T-helper 1 cell treated with Interleukin-12 subunit alpha and Interleukin-12 subunit beta and Interleukin-4 antibody, amounts not matched to agents 30 μg/mL and 1 μg/mL, for 36 hours (primary cell): ENCODE measurements at regions not wholly inside any gene's neighbourhood (a gene's known extent, or its start where the extent isn't known, plus 50 kb on each side); places are given as distances from the start of the nearest gene placed in this dataset.
"Not testable (repeated sequence)": the region's sequence is repeated elsewhere in the genome, so short reads cannot be mapped to it uniquely, and the experiment has no call there.

Experiments
- H3K27ac Mint-ChIP-seq: one replicate; pipeline ENCODE4 v1.8.0; 2021; ENCODE audit warnings: mild to moderate bottlenecking, mixed read lengths
- H3K27me3 Mint-ChIP-seq: one replicate; pipeline ENCODE4 v1.8.0; 2021; ENCODE audit warnings: low read depth, mixed read lengths
- H3K36me3 Mint-ChIP-seq: one replicate; pipeline ENCODE4 v1.8.0; 2021; ENCODE audit warnings: low read depth, mixed read lengths
- H3K4me1 Mint-ChIP-seq: one replicate; pipeline ENCODE4 v1.8.0; 2021; ENCODE audit warnings: low read depth, mixed read lengths
- H3K4me3 Mint-ChIP-seq: one replicate; pipeline ENCODE4 v1.8.0; 2021; ENCODE audit warnings: mild to moderate bottlenecking, moderate library complexity, mixed read lengths
- H3K9me3 Mint-ChIP-seq: one replicate; pipeline ENCODE4 v1.8.0; 2021; ENCODE audit warnings: mixed read lengths

DNA sequence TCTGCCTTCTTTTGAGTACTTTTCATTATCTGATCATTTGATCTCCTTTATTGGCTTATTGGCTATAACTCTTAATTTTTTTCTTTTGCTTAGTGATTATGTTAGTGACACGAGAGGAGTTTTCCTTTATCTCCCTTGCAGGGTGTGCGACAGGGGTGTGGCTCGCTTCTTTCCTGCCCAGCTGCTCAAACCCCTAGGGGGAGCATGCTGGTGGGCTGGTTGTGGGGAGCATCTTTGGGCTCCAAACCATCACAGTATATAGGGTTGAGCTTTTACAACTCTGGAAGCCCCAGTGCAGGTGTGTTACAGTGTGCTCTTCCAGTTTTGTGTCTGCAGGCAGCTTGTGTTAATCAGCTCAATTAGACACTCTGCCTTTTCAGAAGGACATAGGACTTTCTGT, 357.0 kb upstream of the TMEFF2 start:
- Mint-ChIP-seq H3K27ac (no peak overlapping the region), H3K36me3 (no peaks in the 10 kb centered on the region), H3K27me3 (no peaks in the 10 kb centered on the region), H3K4me1 (no peaks in the 10 kb centered on the region), H3K9me3 (no peaks in the 10 kb centered on the region), H3K4me3 (no peak overlapping the region)

DNA sequence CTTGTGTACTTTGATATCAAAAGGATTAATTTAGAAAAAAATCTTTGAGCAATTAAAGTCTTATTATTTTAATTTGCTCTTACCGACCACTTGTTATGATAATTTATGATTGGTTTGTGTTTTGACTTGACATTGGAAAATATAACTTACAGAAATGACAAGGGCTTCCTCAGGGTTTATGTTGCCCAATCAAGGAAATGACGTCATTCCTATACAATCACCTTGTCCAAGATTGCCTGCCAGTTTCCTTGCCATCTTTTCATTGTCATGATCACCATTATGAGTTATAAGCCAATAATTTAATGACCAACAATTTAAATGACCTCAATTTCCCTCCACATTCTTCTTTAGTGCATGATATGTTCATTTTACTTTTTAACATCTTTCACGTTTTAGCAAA, 351.8 kb upstream of the TMEFF2 start:
- H3K27me3 Mint-ChIP-seq, result no peaks in the 10 kb centered on the region
- no peaks in the 10 kb centered on the region for H3K9me3 Mint-ChIP-seq
- no peaks in the 10 kb centered on the region for H3K36me3 Mint-ChIP-seq
- no peak overlapping the region for H3K27ac Mint-ChIP-seq
- no peaks in the 10 kb centered on the region for H3K4me1 Mint-ChIP-seq
- no peak overlapping the region for H3K4me3 Mint-ChIP-seq

DNA sequence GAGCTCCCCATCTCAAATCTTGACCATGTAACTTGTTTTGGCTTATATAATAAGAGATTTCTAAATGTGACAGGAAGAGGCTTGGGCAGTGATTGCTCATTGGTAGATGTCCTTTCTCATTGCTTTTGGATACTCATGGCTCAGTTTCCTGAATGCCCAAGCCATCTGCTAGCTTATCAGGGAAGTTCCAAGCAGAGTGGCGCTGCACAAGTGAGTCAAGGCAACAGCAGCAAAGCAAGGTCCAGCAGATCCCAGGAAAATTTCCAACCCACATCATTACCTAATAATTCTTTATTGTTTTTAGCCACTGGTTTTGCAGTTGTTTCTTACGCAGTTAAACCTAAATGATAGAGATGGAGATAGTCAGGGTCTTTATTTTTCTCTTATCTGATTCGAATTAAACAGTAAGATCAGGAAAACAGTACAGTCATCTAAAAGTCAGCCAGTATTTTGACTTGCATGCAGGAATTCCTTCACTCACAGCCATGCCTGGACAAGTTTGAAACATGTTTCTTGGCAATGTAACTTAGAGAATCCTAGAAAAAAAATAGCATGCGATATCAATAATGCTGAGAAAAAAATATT, 349.7 kb upstream of the TMEFF2 start:
- Mint-ChIP-seq H3K36me3 (no peaks in the 10 kb centered on the region), H3K27ac (no peak overlapping the region), H3K9me3 (no peaks in the 10 kb centered on the region), H3K4me1 (no peaks in the 10 kb centered on the region), H3K27me3 (no peaks in the 10 kb centered on the region), H3K4me3 (no peak overlapping the region)

DNA sequence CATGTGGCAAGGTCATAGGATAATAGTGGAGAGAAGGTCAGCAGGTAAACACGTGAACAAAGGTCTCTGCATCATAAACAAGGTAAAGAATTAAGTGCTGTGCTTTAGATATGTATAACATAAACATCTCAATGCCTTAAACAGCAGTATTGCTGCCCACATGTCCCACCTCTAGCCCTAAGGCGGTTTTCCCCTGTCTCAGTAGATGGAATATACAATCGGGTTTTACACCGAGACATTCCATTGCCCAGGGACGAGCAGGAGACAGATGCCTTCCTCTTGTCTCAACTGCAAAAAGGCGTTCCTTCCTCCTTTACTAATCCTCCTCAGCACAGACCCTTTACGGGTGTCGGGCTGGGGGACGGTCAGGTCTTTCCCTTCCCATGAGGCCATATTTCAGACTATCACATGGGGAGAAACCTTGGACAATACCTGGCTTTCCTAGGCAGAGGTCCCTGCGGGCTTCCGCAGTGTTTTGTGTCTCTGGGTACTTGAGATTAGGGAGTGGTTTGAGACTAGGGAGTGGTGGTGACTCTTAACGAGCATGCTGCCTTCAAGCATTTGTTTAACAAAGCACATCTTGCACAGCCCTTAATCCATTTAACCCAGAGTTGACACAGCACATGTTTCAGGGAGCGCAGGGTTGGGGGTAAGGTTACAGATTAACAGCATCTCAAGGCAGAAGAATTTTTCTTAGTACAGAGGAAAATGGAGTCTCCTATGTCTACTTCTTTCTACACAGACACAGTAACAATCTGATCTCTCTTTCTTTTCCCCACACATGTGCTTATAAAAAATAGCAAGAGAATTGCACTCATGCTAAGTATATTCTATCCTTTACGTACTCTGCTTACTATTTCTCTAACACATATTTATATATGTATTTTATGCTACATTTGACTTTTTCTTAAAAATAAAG, 347.7 kb upstream of the TMEFF2 start:
- not testable (repeated sequence) for H3K36me3 Mint-ChIP-seq, H3K27me3 Mint-ChIP-seq, H3K4me3 Mint-ChIP-seq, H3K27ac Mint-ChIP-seq, H3K9me3 Mint-ChIP-seq, H3K4me1 Mint-ChIP-seq

DNA sequence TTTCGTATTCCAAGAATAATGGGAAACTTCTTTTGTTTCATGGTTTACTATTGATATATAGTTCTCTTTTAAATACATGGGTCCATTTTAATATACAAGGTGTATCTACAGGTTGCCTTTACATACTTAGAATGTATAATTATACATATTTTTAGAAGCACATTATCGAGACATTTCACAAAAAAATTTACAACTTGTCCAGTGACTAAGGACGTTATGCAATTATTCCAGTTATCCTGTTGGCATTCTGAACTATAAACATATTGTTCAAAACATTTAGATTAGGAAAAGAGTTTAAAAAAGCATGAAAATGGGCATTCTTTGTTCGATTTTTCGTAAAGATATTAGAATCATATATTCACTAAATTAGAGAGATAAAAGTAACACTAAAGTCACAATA, 344.6 kb upstream of the TMEFF2 start:
- no peak overlapping the region for H3K4me3 Mint-ChIP-seq
- H3K27me3 Mint-ChIP-seq, result no peaks in the 10 kb centered on the region
- H3K27ac Mint-ChIP-seq, result no peak overlapping the region
- H3K4me1 Mint-ChIP-seq, result no peaks in the 10 kb centered on the region
- H3K36me3 Mint-ChIP-seq, result no peaks in the 10 kb centered on the region
- H3K9me3 Mint-ChIP-seq, result no peaks in the 10 kb centered on the region

DNA sequence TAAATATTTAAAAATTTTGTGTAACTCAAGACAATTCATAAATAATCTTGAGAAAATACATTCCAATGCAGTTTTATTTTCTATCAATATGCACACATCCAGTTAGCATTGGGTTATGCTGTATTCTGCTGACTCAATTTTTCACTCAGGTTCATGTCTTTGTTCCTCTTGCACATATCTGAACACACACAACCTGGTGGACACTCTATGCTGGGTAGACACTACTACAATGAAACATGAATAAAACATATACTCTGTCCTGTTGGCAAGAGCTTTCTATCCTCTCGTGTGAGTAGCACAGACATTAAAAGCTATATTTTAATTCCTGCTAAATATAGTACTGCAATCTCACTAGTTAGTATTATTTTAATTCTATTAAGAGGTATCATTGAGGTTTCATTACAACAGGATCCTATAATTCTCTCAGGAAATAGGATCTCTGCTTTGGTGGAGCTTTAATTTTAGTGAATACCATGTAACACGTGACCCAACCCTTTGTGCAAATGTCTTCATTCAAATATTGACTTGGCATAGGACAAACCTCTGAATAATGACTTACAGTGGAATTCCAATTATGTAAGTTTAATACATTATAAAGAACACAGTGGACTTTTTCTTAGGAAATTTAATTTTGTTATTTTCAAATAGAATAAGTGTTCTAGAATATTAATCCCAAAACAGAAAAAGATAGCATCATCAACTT, 342.3 kb upstream of the TMEFF2 start:
- H3K27me3 Mint-ChIP-seq, result no peaks in the 10 kb centered on the region
- H3K36me3 Mint-ChIP-seq, result no peaks in the 10 kb centered on the region
- no peak overlapping the region for H3K4me3 Mint-ChIP-seq
- no peaks in the 10 kb centered on the region for H3K4me1 Mint-ChIP-seq
- H3K27ac Mint-ChIP-seq, result no peak overlapping the region
- no peaks in the 10 kb centered on the region for H3K9me3 Mint-ChIP-seq

DNA sequence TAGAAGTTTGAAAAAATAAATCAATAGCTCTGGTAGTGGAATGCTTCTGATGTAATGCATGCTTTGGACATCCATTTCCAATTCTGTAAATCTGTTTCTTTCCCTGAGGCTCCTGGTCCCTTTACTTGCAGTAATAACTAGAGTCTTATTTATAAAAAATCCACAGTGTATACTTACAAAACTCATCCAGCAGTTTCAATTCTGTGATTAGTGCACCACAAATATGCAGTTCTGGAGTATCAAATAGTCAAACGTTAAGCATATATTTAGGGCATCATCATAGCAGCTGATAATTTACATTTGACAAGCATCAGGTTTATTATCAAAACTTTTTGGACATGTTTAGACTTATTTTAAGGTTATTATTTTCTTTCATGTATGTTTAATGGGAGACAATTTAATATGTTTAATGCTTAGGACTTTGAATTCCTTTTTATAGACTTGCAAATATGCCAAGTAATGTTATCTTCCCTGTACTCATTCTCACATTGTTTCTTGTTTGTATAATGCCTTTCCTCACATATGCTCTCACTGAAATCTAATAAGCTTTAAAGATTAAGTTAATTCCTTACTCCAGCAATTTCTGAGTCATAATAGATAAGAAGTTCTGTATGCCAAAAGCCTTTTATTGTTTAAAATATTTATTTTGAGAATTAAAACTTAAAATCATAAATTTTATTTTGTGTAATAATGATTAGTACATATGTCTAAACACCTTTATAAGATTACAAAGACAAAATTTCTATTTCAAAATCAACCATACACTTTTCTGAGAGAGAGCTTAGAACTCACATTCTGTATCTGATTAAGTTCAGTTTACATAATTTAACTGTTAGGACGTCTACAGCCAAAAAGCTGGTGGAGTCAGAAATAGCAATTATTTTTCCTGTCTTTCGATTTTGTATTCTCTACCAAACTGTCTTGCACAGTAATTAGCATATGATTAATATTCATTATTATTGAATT, 341.5 kb upstream of the TMEFF2 start:
- no peak overlapping the region for H3K4me3 Mint-ChIP-seq

DNA sequence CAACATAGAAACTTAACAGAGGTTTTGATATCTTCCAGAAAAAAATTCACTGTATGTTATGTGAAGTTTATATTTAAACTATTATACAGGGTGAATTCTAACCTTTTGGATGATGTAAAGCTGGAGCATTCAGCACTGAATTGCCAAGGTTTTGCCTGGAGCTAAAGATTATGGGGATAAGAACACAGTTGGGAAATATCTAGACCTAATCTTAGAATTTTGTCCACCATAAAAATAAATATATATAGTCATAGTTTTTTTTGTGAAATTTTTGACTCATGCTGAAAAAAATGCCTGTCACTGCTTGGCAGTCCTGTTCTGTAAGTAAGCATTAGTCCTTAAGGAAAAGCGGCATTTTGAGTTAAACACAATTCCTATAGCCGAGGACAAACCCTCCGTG, 339.3 kb upstream of the TMEFF2 start:
- H3K27me3 Mint-ChIP-seq, result no peaks in the 10 kb centered on the region
- no peaks in the 10 kb centered on the region for H3K9me3 Mint-ChIP-seq
- H3K27ac Mint-ChIP-seq, result no peak overlapping the region
- no peaks in the 10 kb centered on the region for H3K36me3 Mint-ChIP-seq
- no peaks in the 10 kb centered on the region for H3K4me1 Mint-ChIP-seq
- no peak overlapping the region for H3K4me3 Mint-ChIP-seq

More for the DNA sequence above, 341.5 kb upstream of the TMEFF2 start:
- Mint-ChIP-seq H3K27me3 (no peaks in the 10 kb centered on the region), H3K9me3 (no peaks in the 10 kb centered on the region), H3K27ac (no peak overlapping the region), H3K36me3 (no peaks in the 10 kb centered on the region), H3K4me1 (no peaks in the 10 kb centered on the region)

DNA sequence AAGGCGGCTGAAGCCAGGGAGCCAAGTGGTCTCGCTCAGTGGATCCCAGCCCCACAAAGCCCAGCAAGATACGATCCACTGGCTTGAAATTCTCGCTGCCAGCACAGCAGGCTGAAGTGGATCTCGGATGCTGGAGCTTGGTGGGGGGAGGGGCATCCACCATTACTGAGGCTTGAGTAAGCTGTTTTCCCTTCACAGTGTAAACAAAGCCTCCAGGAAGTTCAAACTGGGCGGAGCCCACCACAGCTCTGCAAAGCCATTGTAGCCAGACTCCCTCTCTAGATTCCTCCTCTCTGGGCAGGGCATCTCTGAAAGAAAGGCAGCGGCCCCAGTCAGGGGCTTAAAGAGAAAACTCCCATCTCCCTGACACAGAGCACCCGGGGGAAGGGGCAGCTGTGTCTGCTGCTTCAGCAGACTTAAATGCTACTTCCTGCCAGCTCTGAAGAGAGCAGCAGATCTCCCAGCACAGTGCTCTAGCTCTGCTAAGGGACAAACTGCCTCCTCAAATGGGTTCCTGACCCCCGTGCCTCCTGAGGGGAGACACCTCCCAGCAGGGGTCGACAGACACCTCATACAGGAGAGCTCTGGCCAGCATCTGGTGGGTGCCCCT, 330.0 kb upstream of the TMEFF2 start:
- not testable (repeated sequence) for H3K36me3 Mint-ChIP-seq, H3K4me3 Mint-ChIP-seq

DNA sequence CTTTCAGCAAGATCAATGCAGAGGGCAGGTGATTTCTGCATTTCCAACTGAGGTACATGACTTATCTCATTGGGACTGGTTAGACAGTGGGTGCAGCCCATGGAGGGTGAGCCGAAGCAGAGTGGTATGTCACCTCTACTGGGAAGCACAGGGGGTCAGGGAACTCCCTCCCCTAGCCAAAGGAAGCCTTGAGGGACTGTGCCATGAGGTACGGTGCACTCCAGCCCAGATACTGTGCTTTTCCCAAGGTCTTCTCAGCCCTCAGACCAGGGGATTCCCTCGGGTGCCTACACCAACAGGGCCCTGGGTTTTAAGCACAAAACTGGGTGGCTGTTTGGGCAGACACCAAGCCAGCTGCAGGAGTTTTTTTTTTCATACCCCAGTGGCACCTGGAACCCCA, 329.5 kb upstream of the TMEFF2 start:
- H3K27ac Mint-ChIP-seq, H3K36me3 Mint-ChIP-seq, H3K4me1 Mint-ChIP-seq, H3K4me3 Mint-ChIP-seq, H3K27me3 Mint-ChIP-seq, H3K9me3 Mint-ChIP-seq: not testable (repeated sequence)

More for the DNA sequence above, 330.0 kb upstream of the TMEFF2 start:
- not testable (repeated sequence) for H3K9me3 Mint-ChIP-seq, H3K27ac Mint-ChIP-seq, H3K27me3 Mint-ChIP-seq, H3K4me1 Mint-ChIP-seq

DNA sequence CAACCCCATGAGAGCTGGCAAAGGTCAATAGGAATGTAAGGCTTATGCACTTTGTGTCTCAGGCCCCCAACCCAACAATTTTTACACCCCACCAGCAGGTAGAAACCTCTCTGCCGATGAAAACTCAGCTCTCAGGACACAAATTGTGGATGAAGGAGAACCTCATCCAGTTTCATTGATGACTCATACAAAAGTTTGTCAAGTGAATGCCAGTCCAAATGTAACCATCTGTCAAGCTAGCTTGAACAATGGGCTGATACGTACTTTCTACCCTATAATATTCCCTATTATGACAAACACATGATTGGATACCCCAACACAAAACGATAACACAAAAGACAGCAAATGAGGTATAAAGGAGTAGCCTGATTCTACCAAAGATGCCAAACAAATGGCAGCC, 321.2 kb upstream of the TMEFF2 start:
- no peak overlapping the region for H3K4me3 Mint-ChIP-seq

DNA sequence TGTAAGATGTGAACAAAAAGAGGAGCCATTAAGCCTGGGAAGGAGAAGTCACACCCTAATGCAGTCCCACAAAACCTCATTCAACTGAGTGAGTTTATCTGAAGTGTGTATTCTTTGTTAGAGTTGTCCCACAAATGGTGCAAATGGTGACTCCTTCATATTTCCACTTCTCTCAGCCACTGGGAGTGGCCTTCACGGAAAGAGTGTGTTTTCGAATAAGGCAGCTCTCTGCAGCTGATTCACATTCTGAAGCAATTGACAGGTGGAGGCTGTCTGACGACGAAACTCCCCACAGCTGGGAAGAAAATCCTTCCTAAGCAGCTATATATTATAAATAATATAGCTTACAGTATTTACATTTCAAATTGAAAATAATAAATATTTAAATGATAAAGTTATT, 318.8 kb upstream of the TMEFF2 start:
- Mint-ChIP-seq H3K27me3 (no peaks in the 10 kb centered on the region), H3K36me3 (no peaks in the 10 kb centered on the region), H3K4me3 (no peak overlapping the region), H3K9me3 (no peaks in the 10 kb centered on the region), H3K27ac (no peak overlapping the region), H3K4me1 (no peaks in the 10 kb centered on the region)

More for the DNA sequence above, 321.2 kb upstream of the TMEFF2 start:
- Mint-ChIP-seq H3K27me3 (no peaks in the 10 kb centered on the region), H3K9me3 (no peaks in the 10 kb centered on the region), H3K4me1 (no peaks in the 10 kb centered on the region), H3K36me3 (no peaks in the 10 kb centered on the region), H3K27ac (no peak overlapping the region)

DNA sequence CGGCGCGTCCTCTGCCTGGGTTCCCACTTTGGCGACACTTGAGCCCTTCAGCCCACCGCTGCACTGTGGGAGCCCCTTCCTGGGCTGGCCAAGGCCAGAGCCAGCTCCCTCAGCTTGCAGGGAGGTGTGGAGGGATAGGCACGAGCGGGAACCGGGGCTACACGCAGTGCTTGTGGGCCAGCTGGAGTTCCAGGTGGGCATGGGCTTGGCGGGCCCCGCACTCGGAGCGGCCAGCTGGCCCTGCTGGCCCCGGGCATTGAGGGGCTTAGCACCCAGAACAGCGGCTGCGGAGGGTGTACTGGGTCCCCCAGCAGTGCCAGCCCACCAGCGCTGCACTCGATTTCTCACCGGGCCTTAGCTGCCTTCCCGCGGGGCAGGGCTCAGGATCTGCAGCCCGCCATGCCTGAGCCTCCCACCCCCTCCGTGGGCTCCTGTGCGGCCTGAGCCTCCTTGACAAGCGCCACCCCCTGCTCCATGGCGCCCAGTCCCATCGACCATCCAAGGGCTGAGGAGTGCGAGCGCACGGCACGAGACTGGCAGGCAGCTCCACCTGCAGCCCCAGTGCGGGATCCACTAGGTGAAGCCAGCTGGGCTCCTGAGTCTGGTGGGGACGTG, 313.2 kb upstream of the TMEFF2 start:
- H3K9me3 Mint-ChIP-seq, H3K27me3 Mint-ChIP-seq, H3K4me1 Mint-ChIP-seq, H3K27ac Mint-ChIP-seq, H3K36me3 Mint-ChIP-seq, H3K4me3 Mint-ChIP-seq: not testable (repeated sequence)
